ENCODE measurements at regions not wholly inside any gene's neighbourhood (a gene's known extent, or its start where the extent isn't known, plus 50 kb on each side); places are given as distances from the start of the nearest gene placed in this dataset.
"Not testable (repeated sequence)": the region's sequence is repeated elsewhere in the genome, so short reads cannot be mapped to it uniquely, and the experiment has no call there.

GRCh38 chr7:131627735-131628190, 71.3 kb upstream of the PODXL start:
- no peak for DNase-seq

GRCh38 chr7:131626643-131627042, 70.2 kb upstream of the PODXL start:
- no peak for DNase-seq

GRCh38 chr7:131625817-131626372, 69.5 kb upstream of the PODXL start:
- DNase-seq: no peak

DNA sequence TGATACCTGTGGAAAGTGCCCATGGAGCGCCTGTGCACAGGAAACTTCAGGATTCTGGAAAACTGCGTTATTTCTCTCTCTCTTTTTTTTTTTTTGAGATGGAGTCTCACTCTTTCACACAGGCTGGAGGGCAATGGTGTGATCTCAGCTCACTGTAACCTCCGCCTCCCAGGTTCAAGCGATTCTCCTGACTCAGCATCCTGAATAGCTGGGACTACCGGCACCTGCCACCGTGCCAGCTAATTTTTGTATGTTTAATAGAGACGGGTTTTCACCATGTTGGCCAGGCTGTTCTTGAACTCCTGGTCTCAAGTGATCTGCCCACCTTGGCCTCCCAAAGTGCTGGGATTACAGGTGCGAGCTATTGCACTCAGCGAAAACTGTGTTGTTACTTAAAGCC, 68.9 kb upstream of the PODXL start:
- DNase-seq: not testable (repeated sequence)

DNA sequence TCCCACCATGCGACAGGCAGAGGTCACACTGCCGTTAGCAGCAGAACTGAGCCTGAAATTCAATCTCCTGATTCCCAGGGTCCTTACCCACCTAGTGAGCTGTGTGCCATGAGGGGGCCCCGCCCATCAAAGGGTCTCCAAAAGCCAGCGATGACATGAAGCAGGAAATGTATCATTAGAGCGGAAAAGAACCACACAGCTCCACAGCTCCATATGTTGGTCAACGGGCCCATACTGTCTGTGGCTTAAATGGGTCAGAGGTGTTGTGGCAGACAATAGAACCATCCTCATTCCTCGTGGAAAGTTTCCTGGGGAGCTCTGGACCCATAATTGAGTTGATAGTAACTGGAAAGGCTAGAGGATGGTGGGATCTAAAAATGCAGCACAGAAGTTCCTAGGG, 68.1 kb upstream of the PODXL start:
- DNase-seq: no peak

DNA sequence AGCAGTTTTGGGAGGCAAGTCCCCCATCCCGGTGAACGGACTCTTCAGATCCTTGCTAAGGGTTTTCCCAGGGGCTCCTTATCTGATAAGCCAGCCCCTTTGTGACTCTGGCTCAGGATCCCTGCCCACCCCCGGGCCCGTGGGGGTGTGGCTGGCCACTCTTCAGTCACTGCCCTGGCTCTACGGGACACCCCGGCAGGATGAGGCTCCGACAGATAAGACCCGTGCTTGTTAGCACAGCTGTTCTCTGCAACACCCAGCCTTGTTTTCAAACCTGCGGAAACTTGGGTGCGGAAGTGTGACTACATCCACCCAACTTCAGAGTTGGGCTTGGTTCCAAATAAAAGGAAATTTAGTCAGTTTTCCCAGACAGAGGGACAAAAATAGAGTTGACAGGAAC, 66.7 kb upstream of the PODXL start:
- DNase-seq: no peak

DNA sequence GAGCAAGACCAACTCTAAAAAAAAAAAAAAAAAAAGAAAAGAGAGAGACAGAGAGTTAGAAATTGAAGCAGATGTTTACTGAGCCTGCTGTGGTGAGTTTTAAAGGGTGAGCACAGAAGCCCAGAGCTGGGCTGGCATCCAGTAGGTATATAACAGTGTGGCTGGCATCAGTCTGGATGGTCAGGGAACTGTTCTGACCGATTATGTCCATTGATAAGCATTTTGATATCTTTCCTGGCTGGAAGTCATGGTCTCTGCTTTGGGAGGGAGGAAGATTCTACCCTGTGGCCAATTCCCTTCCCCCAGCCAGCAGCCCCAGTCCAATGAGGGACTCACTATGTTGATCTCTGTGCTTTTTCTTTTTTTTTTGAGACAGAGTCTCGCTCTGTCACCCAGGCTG, 65.2 kb upstream of the PODXL start:
- DNase-seq: no peak

- no peak for DNase-seq
Measured at GRCh38 chr7:131620673-131621609, 64.5 kb upstream of the PODXL start.

GRCh38 chr7:131619336-131620305, 63.2 kb upstream of the PODXL start:
- no peak for DNase-seq

- no peak for DNase-seq
Measured at GRCh38 chr7:131618391-131618790, 62.0 kb upstream of the PODXL start.

DNA sequence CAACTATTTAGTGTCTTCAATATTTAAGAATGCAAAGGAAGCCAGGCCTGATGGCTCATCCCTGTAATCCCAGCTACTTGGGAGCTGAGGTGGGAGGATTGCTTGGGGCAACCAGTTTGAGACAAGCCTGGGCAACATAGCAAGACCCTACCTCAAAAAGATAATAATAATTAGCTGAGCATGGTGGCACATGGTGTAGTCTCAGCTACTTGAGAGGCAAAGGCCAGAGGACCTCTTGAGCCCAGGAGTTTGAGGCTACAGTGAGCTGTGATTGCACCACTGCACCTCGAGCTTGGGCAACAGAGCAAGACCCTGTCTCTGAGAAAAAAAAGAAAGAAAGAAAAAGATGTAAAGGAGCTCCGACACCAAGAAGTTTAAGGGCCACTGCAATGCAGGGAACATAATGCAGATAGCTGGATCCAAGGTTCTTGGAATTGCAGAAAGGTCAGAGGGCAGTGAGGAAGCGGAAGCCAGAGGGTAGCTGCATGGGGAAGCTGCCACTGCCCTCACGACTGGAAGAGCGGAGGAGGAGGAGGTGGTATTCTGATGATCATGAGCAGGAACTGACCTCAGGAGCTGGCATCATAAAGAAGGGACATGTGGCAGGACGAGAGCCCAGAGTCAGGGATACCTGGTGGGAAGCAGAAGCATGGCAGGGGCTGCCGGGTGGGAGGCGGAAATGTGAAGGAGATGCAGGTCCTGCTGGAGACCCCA, 60.2 kb upstream of the PODXL start:
- DNase-seq: no peak

- DNase-seq: no peak
Measured at GRCh38 chr7:131613909-131614308, 57.5 kb upstream of the PODXL start.

DNA sequence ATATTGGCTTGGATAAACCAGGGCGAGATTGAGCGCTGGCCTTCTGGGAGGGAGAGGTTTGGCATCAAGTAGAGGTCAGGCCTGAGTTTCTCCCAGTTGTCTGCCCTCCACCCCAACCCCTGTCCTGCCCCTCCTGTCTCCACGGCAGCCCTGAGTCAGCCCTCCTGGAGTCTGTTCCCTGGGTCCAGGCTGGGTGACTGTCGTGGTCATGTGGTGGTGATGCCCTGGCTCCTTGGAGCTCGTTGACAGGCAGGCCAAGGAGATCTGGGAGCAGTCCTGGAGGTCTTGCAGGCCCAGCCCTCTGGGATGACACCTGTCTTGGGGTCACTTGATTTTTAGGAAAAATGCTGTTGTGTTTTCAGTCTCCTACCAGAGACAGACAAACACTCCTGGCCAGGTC, 53.6 kb upstream of the PODXL start:
- DNase-seq: no peak

DNA sequence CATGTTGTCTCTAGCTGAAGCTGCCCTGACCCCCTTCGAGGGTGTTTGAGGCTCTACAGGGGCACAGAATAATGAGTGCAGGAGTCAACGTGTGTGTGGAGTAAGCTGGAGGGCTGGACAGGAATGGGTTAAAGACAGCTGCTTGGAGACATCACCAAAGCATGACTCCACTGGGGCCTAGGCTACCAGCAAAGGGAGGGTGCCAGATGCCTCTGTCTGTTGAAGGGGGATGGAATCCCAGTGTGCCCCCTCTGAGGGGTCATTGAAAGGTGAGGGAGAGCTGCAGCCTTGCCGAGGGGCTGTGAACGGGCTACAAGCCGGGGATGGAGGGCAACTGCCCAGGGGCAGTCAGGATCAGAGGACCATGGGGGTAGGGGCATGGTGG, 51.7 kb upstream of the PODXL start:
- no peak for DNase-seq

DNA sequence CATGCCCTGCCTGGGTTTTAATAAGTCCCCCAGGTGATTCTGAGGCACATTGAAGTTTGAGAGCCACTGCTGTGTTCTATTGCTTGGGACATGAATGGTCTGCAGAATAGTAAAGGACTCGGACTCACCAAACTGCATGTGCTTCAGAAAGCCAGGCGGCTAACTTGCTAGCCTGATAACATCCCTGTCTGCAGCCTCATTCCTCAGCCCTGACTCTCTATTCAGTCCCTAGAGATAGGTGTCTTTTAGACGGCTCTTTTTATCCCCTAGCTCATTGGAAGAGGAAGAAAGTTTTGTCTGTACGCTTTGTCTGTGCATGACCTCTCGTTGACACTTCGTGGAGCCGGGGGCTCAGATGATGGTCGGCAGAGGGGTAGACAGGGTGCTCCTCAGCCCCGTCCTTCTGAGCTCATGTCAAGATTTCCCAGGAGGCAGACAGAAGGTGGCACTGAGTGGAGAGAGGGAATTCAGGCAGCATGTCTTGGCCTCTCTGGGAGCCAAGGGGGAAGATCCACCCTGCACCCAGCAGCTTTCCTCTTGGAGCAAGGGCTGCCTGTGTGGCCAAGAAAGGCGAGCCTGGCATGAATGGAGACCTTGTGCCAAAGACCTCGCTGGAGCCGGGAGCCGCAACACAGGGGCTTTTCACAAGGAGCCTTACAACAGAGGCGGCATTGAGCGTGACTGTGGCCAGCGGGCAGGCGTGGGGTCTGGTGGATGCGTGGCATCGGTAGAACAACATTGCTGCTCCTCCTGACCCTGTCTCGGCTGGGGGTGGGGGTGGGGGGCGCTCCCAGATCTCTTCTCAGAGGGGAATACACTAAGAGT, 51.1 kb upstream of the PODXL start:
- DNase-seq: no peak

DNA sequence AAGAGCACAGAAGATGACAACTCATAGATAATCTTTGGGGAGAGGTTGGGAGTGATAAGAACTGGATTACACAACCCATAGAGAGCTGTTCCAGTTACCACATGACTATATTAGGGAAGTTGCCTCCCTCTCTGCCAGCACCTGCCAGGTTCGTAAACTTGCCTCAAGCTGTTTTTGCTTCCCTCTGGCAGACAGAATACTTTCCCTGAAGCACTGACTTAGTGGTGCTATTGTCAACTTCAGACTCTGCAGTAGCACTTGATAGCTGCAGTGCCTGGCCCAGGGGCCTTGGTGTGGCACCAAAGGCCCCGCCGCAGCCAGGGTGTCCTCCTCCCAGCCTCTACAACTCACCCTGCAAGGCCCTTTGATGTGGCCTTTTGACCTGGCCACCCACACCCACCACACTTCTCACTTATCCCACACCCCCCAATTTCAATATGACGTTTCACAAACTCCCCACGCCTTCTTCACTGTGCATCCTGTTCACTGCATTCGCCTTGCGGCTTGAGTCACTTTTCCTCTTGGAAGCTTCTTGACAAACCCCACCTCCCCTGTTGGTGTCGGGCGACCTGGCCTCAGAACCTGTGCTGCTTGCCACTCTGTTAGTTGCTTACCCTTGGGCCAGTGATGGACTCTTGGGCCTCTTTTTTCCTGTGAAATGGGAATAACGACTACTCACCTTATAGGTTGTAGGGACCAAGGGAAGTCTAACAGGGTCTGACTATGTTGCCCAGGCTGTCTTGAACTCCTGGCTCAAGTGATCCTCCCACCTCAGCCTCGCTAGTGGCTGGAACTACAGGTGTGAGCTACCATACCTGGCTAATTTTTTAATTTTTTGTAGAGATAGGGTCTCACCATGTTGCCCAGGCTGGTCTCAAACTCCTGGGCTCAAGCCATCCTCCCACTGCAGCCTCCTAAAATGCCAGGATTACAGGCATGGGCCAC, 50.2 kb upstream of the PODXL start:
- DNase-seq: no peak
